SKM-1 treated with dmso at 0.1 percent for 144 hours (cell line): ENCODE measurements at regions not wholly inside any gene's neighbourhood (a gene's known extent, or its start where the extent isn't known, plus 50 kb on each side); places are given as distances from the start of the nearest gene placed in this dataset.
"Not testable (repeated sequence)": the region's sequence is repeated elsewhere in the genome, so short reads cannot be mapped to it uniquely, and the experiment has no call there.

Source experiments
- DNase-seq: peaks from one replicate; lab custom pipeline; 2025; ENCODE audit not compliant: unreplicated experiment; lab: John Stamatoyannopoulos, UW

- no peak for DNase-seq
Measured at GRCh38 chr9:30522061-30522460, 1862.4 kb upstream of the ACO1 start.

DNA sequence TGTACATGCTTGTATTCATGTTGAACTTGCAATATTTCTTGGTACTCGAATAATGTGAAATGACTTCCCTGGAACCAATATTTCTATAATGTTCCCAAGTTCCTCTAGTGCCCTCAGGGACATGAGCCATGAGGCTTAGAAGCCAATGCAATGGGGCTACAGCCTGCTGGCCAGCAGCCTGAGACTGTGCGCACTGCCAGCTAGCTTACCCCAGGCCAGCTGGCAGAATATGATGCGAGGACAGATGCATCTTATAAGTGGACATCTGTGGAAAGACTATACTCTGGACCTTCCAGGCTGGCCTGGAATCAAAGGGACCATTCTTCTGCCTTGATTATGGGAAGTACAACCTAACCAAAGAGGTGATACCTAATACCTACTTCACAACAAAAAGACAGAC, 1862.0 kb upstream of the ACO1 start:
- no peak for DNase-seq

- no peak for DNase-seq
Measured at GRCh38 chr9:30524311-30524710, 1860.1 kb upstream of the ACO1 start.

GRCh38 chr9:30534455-30534854, 1850.0 kb upstream of the ACO1 start:
- no peak for DNase-seq

DNA sequence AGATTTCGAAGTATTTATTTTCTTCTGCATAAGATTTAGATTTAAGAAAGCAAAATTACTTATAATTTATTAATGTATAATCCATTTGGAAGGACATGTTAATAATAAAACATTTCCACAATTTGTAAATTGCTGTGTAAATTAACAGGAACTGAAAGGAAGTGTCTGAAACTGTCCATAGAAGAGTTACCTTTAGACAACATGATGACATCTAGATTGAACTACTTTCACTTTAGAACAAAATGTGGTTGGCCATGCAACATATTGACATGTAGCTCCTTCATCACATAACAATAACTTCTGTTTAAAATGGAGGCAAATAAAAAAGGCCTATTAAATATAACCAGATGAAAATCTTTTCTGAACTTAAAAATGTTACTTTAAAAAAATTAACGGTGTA, 1849.5 kb upstream of the ACO1 start:
- DNase-seq, result no peak

DNA sequence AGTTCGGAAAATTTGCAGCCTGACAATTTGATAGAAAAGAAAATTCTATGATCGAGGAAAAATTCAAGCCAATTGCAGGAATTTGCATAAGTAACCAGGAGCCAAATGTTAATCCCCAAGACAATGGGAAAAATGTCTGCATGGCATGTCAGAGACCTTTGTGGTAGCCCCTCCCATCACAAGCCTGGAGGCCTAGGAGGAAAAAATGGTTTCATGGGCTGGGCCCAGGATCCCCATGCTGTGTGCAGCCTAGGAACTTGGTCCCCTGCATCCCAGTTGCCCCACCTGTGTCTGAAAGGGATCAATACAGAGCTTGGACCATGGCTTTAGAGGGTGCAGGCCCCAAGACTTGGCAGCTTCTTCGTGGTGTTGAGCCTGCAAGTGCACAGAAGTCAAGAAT, 1847.9 kb upstream of the ACO1 start:
- no peak for DNase-seq

GRCh38 chr9:30539696-30540095, 1844.7 kb upstream of the ACO1 start:
- DNase-seq, result not testable (repeated sequence)

DNA sequence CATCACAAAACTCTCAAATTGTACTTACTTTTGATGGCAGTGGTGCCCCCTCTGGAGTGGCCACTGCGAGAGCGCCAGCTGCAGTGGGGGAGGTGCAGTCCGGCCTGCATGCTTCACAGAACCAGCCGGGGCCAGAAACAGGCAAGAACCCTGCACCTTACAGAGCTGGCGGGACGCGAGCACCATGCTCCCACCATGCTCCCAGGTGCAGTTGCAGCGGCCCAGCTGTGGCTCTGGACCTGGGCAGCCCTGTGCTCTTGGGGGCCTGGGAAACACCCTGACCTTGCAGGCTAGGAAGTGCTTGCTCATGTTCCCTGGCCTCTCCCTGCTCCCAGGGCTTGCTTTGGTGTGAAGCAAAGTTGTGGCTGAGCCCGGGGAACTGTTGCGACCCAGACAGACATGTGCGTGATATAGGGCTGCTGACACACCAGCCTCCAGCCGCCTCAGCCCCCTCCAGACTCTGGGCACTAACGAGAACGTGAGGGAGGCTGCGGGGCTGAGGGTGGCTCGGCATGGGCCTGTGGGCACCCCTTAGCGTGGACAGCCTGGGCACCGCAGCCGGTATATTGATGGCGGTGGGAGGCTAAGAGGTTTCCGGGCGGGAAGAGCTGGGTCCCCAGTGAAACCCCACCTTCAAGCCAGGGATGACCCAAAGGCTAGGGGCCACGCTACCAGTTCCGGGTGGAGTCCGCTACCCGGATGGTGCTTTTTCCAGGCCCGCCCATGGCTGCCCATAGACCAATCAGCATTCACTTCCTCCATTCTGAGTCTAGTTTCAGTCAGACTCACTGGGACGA, 1809.9 kb upstream of the ACO1 start:
- no peak for DNase-seq

- DNase-seq, result no peak
Measured at GRCh38 chr9:30575218-30575617, 1809.2 kb upstream of the ACO1 start.

DNA sequence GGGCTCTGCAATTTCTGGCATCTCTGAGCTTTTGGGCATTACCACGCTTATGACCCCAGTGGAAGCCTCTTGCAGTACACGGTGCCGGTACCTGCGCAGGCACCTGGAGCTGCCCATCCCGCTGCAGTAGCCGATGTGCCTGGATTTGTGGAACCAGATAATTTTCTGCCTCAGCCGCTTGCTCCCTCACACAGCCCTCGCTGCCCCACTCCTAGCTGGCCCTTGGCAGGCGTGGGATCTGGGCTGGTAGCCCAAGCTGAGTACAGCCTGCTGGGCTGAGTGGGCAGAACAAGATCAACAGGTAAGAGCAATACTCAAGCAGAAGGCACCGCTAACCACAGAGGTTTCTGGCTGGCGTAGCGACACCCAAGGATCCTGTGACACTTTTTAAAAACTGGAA, 1808.8 kb upstream of the ACO1 start:
- no peak for DNase-seq

GRCh38 chr9:30579810-30580209, 1804.6 kb upstream of the ACO1 start:
- DNase-seq, result no peak

DNA sequence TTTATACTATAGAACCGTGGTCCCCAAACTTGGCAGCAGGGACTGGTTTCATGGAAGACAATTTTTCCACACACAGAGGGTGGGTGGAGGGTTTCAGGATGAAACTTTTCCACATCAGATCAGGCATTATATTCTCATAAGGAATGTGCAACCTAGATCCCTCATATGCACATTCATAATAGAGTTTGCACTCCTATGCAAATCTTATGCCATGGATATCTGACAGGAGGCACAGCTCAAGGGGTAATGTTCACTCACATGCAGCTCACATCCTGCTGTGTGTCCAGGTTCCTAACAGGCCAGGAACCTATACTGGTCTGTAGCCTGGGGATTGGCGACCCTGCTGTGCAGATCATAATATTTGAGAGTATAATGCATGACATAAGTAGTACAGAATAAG, 1802.2 kb upstream of the ACO1 start:
- no peak for DNase-seq

DNA sequence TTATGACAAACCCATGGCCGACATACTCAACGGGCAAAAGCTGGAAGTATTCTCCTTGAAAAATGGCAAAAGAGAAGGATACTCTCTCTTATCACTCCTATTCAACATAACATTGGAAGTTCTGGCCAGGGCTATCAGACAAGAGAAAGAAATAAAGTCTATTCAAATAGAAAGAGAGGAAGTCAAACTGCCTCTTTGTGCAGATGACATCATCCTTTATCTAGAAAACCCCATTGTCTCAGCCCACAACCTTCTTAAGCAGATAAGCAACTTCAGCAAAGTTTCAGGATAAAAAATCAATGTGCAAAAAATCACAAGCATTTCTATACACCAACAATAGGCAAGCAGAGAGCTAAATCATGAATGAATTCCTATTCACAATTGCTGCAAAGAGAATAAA, 1799.9 kb upstream of the ACO1 start:
- no peak for DNase-seq

GRCh38 chr9:30591461-30591860, 1793.0 kb upstream of the ACO1 start:
- DNase-seq, result no peak

DNA sequence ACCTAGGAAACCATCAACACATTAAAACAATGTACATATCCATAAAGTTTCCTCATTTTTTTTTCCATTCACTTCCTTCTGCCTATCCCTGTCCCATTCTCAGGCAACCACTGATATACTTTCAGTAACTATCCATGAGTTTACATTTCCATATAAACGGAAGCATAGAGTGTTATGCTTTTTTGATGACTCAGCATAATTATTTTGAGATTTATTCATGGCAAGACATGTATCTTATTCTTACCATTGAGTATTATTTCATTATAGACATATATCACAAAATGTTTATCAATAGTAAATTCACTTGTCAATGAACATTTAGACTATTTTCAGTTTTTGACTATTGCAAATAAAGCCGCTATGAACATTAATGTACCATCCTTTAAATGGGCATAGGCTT, 1786.8 kb upstream of the ACO1 start:
- DNase-seq, result no peak

- no peak for DNase-seq
Measured at GRCh38 chr9:30605936-30606335, 1778.5 kb upstream of the ACO1 start.

GRCh38 chr9:30609713-30610112, 1774.7 kb upstream of the ACO1 start:
- no peak for DNase-seq

GRCh38 chr9:30616782-30617181, 1767.7 kb upstream of the ACO1 start:
- not testable (repeated sequence) for DNase-seq

- no peak for DNase-seq
Measured at GRCh38 chr9:30622561-30622960, 1761.9 kb upstream of the ACO1 start.

GRCh38 chr9:30628915-30629567, 1755.4 kb upstream of the ACO1 start:
- DNase-seq, result no peak

DNA sequence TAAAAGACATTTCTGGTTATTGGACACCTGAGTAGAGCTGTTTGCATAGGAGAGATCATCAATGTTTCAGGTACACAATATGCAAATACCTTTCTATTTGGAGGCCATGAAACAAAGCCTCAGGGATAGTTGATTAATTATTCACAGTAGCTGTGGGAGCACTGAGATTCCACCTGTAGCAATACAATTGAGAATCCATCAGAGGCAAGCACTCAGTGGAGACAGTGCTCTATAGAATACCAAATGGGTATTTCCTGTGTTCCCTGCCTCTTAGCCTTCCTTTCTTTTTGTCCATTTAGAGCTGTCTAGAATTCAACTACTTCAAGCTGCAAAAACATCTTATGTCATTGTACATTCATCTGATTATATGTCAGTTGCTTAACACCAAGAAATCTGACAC, 1754.0 kb upstream of the ACO1 start:
- DNase-seq, result no peak

- DNase-seq, result not testable (repeated sequence)
Measured at GRCh38 chr9:30646639-30647038, 1737.8 kb upstream of the ACO1 start.

- DNase-seq, result no peak
Measured at GRCh38 chr9:30661925-30662324, 1722.5 kb upstream of the ACO1 start.
